CD4-positive, alpha-beta T cell (primary cell): ENCODE measurements at regions not wholly inside any gene's neighbourhood (a gene's known extent, or its start where the extent isn't known, plus 50 kb on each side); places are given as distances from the start of the nearest gene placed in this dataset.

Source experiments
- ATAC-seq: fragments of 200-7000 bp; cut with Tn5 transposase; one replicate; pipeline ENCODE4 v1.10.0; 2022; ENCODE audit warnings: mild to moderate bottlenecking; ENCODE audit not compliant: poor library complexity
- CTCF ChIA-PET: fragments of 350-600 bp; sonication (Branson Sonifier 250); formaldehyde crosslinking; loops from one replicate; lab custom pipeline; 2021; ENCODE audit warnings: antibody characterized with exemption, inconsistent platforms; lab: Charles Lee
- POLR2A ChIA-PET: fragments of 350-600 bp; sonication (Branson Sonifier 250); formaldehyde crosslinking; loops from one replicate; lab custom pipeline; 2021; ENCODE audit warnings: antibody characterized with exemption, inconsistent platforms; lab: Charles Lee
- DNase-seq, 14 experiments: peaks; one replicate each; pipeline ENCODE4 v3.0.0-alpha.2; 2013 to 2020; ENCODE audit warnings: mixed read lengths in 2 of 14
- H3K27ac ChIP-seq, 2 donors: one replicate each; pipeline versions ENCODE4 v1.5.1 to v1.7.0; 2013; ENCODE audit warnings: low read length in 2 of 2, low read depth in 1 of 2, mild to moderate bottlenecking in 1 of 2
- H3K27me3 ChIP-seq, 2 experiments: 1 replicate in 1 of 2; 2 replicates in 1 of 2; pipeline versions ENCODE4 v1.6.1 to v1.7.0; 2013; ENCODE audit warnings: low read length in 2 of 2, control low read depth in 1 of 2, mild to moderate bottlenecking in 1 of 2, moderate library complexity in 1 of 2; ENCODE audit not compliant: insufficient read depth in 2 of 2, control insufficient read depth in 1 of 2
- H3K36me3 ChIP-seq: one replicate; pipeline ENCODE4 v1.6.1; 2013; ENCODE audit warnings: low read length, control low read depth; ENCODE audit not compliant: insufficient read depth
- H3K4me1 ChIP-seq: one replicate; pipeline ENCODE4 v1.6.1; 2013; ENCODE audit warnings: low read length, control low read depth; ENCODE audit not compliant: insufficient read depth
- H3K4me3 ChIP-seq: one replicate; pipeline ENCODE4 v1.5.1; 2013; ENCODE audit warnings: mild to moderate bottlenecking, low read length, moderate library complexity
- H3K9me3 ChIP-seq, 2 experiments: 1 replicate in 1 of 2; 2 replicates in 1 of 2; pipeline versions ENCODE4 v1.6.1 to v1.7.0; 2013; ENCODE audit warnings: low read length in 2 of 2, mild to moderate bottlenecking in 2 of 2, control low read depth in 1 of 2, moderate library complexity in 1 of 2; ENCODE audit not compliant: control insufficient read depth in 1 of 2, insufficient read depth in 1 of 2
- H3K27ac Mint-ChIP-seq: one replicate; pipeline ENCODE4 v1.8.0; 2020; ENCODE audit warnings: mixed read lengths
- H3K27me3 Mint-ChIP-seq: one replicate; pipeline ENCODE4 v1.8.0; 2021; ENCODE audit warnings: mixed read lengths
- H3K36me3 Mint-ChIP-seq: one replicate; pipeline ENCODE4 v1.8.0; 2021; ENCODE audit warnings: low read depth, mixed read lengths
- H3K4me1 Mint-ChIP-seq: one replicate; pipeline ENCODE4 v1.8.0; 2021; ENCODE audit warnings: low read depth, mixed read lengths
- H3K4me3 Mint-ChIP-seq: one replicate; pipeline ENCODE4 v1.8.0; 2020; ENCODE audit warnings: mild to moderate bottlenecking, mixed read lengths
- H3K9me3 Mint-ChIP-seq: one replicate; pipeline ENCODE4 v1.8.0; 2020; ENCODE audit warnings: mixed read lengths
- CTCF ChIP-seq: fragments of 200-600 bp; IDR thresholded peaks from one replicate; pipeline ENCODE4 v1.8.0; 2022; ENCODE audit warnings: antibody characterized with exemption, mild to moderate bottlenecking
- intact Hi-C, 2 experiments: fragments of 100-400 bp; cut with DNase I in 1 of 2; cut with micrococcal nuclease in 1 of 2; formaldehyde crosslinking; loops; one replicate each; pipeline versions ENCODE4 v1.15.1 to v1.9.0; 2023 to 2025; cut with DNase I, micrococcal nuclease

GRCh38 chr5:159704160-159704559 is 212.1 kb upstream of the ADRA1B start:
- Histone ChIP-seq H3K4me3 (no peak overlapping the region), H3K9me3 (no peaks in the 10 kb centered on the region), H3K27me3 (peaks cover 0 to 2% of the 10 kb centered on the region in 2 experiments), H3K27ac (no peak overlapping the region), H3K4me1 (no peaks in the 10 kb centered on the region), H3K36me3 (no peaks in the 10 kb centered on the region)
- Mint-ChIP-seq H3K27ac (no peak overlapping the region), H3K36me3 (no peaks in the 10 kb centered on the region), H3K4me1 (no peaks in the 10 kb centered on the region), H3K9me3 (peaks cover 3% of the 10 kb centered on the region), H3K4me3 (no peak overlapping the region), H3K27me3 (peaks cover 4% of the 10 kb centered on the region)
- TF ChIP-seq CTCF = no peak
- ATAC-seq (no peak), DNase-seq (no peak)
- intact Hi-C loops = no loop called here
- POLR2A ChIA-PET = no interaction called here
- CTCF ChIA-PET = no interaction called here

- H3K9me3 Mint-ChIP-seq = peaks cover 3% of the 10 kb centered on the region
- no peak overlapping the region for H3K27ac ChIP-seq
- no peaks in the 10 kb centered on the region for H3K36me3 Mint-ChIP-seq
- H3K9me3 ChIP-seq = no peaks in the 10 kb centered on the region
- ATAC-seq = no peak
- H3K4me1 ChIP-seq = no peaks in the 10 kb centered on the region
- ChIA-PET CTCF (no interaction called here), POLR2A (no interaction called here)
- no peaks in the 10 kb centered on the region for H3K36me3 ChIP-seq
- intact Hi-C loops = no loop called here
- H3K4me3 Mint-ChIP-seq = no peak overlapping the region
- peaks cover 0 to 2% of the 10 kb centered on the region in 2 experiments for H3K27me3 ChIP-seq
- no peaks in the 10 kb centered on the region for H3K4me1 Mint-ChIP-seq
- no peak for TF ChIP-seq CTCF
- peaks cover 4% of the 10 kb centered on the region for H3K27me3 Mint-ChIP-seq
- H3K27ac Mint-ChIP-seq = no peak overlapping the region
- H3K4me3 ChIP-seq = no peak overlapping the region
- no peak for DNase-seq
Observed at GRCh38 chr5:159705948-159706347, 210.3 kb upstream of the ADRA1B start.

- no peak for ATAC-seq
- Histone ChIP-seq H3K4me3 (no peak overlapping the region), H3K4me1 (no peaks in the 10 kb centered on the region), H3K9me3 (no peaks in the 10 kb centered on the region), H3K27me3 (no peaks in the 10 kb centered on the region), H3K36me3 (no peaks in the 10 kb centered on the region), H3K27ac (no peak overlapping the region)
- ChIA-PET POLR2A (no interaction called here), CTCF (no interaction called here)
- intact Hi-C loops = no loop called here
- Mint-ChIP-seq H3K27ac (no peak overlapping the region), H3K4me3 (no peak overlapping the region), H3K9me3 (peaks cover 3% of the 10 kb centered on the region), H3K4me1 (no peaks in the 10 kb centered on the region), H3K36me3 (no peaks in the 10 kb centered on the region), H3K27me3 (peaks cover 4% of the 10 kb centered on the region)
- no peak for TF ChIP-seq CTCF
- no peak for DNase-seq
Observed at GRCh38 chr5:159708090-159708489, 208.2 kb upstream of the ADRA1B start.
